Activated T-helper 2 cell treated with anti-CD3 and anti-CD28 coated beads, Interferon-gamma antibody, Interleukin-2, Interleukin-4, amounts not matched to agents 10 μg/mL and 5 μg/mL and 100 μg/mL, durations not matched to agents 14 hours and 24 hours and 36 hours (primary cell): ENCODE measurements at regions not wholly inside any gene's neighbourhood (a gene's known extent, or its start where the extent isn't known, plus 50 kb on each side); places are given as distances from the start of the nearest gene placed in this dataset.
A peak's percentile ranks its signal among the peaks of the same experiment; 100 is the strongest.

Source experiments
- DNase-seq: peaks from one replicate; pipeline ENCODE4 v3.0.0; 2021; ENCODE audit warnings: low spot score
- H3K27ac Mint-ChIP-seq: one replicate; pipeline ENCODE4 v1.8.0; 2021; ENCODE audit warnings: mixed read lengths
- H3K27me3 Mint-ChIP-seq: one replicate; pipeline ENCODE4 v1.8.0; 2021; ENCODE audit warnings: low read depth, mixed read lengths
- H3K36me3 Mint-ChIP-seq: one replicate; pipeline ENCODE4 v1.8.0; 2021; ENCODE audit warnings: low read depth, mixed read lengths
- H3K4me1 Mint-ChIP-seq: one replicate; pipeline ENCODE4 v1.8.0; 2021; ENCODE audit warnings: low read depth, mixed read lengths
- H3K4me3 Mint-ChIP-seq: one replicate; pipeline ENCODE4 v1.8.0; 2021; ENCODE audit warnings: low read depth, mild to moderate bottlenecking, moderate library complexity, mixed read lengths
- H3K9me3 Mint-ChIP-seq: one replicate; pipeline ENCODE4 v1.8.0; 2021; ENCODE audit warnings: mixed read lengths
- intact Hi-C: fragments of 100-400 bp; cut with micrococcal nuclease; formaldehyde crosslinking; loops from one replicate; pipeline ENCODE4 v1.15.1; 2023

DNA sequence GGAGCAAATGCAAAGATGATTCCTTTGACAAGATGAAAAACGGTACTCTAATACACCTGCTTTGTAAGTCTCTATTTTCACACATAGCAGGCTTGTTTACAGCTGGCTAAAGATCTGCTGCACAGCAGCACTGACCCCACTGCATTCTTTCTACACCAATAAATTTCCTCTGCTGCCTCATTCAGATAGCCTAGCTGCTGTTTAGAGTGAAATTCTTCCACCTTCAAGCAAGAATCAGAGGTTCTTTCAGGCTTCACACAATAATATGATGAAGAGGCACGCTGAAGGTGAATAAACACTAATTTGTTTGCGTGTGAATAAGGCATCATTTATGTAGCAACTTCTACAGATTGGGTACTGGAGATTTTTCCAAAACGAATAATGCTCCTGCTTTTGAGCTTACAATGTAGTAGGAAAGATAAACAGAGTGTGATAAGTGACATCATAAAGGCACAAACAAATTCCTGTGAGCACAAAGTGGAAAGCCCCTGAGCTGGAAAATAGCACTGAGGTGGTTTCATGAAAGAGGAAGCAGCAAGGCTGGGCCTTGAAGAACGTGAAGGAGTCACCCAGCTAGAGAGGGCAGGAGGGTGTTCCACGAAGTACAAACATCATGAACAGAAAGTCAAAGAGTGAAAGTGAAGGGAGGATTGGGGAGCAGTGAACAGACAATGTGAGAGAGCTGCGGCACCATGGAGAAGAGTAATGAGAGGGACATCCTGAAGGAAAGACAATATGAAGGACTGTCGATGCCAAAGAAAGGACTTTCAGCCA is 543.4 kb downstream of the CD83 start:
- peak; percentile 52 for DNase-seq
- Mint-ChIP-seq H3K27ac (no peak overlapping the region), H3K9me3 (no peaks in the 10 kb centered on the region), H3K4me3 (no peak overlapping the region), H3K27me3 (no peaks in the 10 kb centered on the region), H3K36me3 (no peaks in the 10 kb centered on the region), H3K4me1 (peaks cover 35% of the 10 kb centered on the region)
- intact Hi-C loops, result loop anchor here (1.0 to 5.0 kb wide), 9 partner anchors 18 to 586 kb away; partner anchors contain the start of gene JARID2

- H3K27ac Mint-ChIP-seq, result no peak overlapping the region
- H3K36me3 Mint-ChIP-seq, result no peaks in the 10 kb centered on the region
- H3K4me3 Mint-ChIP-seq, result no peak overlapping the region
- H3K9me3 Mint-ChIP-seq, result no peaks in the 10 kb centered on the region
- no peak for DNase-seq
- H3K27me3 Mint-ChIP-seq, result no peaks in the 10 kb centered on the region
- H3K4me1 Mint-ChIP-seq, result peaks cover 33% of the 10 kb centered on the region
- intact Hi-C loops, result loop anchor here (1.0 to 5.0 kb wide), 9 partner anchors 19 to 586 kb away; partner anchors contain the start of gene JARID2
These were observed 544.1 kb downstream of the CD83 start for GRCh38 chr6:14661691-14662090.

DNA sequence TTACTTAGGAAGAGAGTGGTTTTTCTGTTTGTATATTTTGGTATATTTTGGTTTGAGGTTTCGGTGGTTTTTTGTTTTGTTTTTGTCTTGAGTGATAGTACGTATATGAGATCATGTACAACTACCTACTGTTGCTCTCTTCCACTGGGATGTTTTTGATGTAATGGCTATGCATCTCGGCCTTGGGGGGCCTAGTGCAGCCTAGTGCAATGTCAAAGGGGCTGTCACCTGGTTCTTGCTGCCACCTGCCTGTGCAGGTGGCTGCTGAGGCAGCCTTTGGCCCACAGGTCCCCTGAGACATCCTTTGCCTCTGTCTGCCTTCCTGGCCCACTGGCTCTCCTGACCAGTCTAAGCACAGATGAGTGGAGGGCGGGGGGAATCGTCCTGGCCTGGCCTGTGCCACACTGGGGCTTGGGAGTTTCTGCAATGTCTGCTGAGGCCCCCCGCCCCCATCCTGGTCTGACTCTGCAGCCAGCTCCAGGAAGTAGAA is 546.6 kb downstream of the CD83 start:
- Mint-ChIP-seq H3K27me3 (no peaks in the 10 kb centered on the region), H3K4me1 (peaks cover 22% of the 10 kb centered on the region), H3K27ac (peak overlapping the region; percentile 71), H3K4me3 (peak overlapping the region; percentile 35), H3K36me3 (no peaks in the 10 kb centered on the region), H3K9me3 (no peaks in the 10 kb centered on the region)
- DNase-seq, result peak; percentile 31
- intact Hi-C loops, result loop anchor here (1.0 to 5.0 kb wide), 5 partner anchors 193 to 583 kb away; partner anchors contain the start of gene JARID2

- DNase-seq, result no peak
- H3K4me3 Mint-ChIP-seq, result peak overlapping the region; percentile 35
- H3K9me3 Mint-ChIP-seq, result no peaks in the 10 kb centered on the region
- peak overlapping the region; percentile 71 for H3K27ac Mint-ChIP-seq
- H3K27me3 Mint-ChIP-seq, result no peaks in the 10 kb centered on the region
- no peaks in the 10 kb centered on the region for H3K36me3 Mint-ChIP-seq
- intact Hi-C loops, result loop anchor here (1.0 to 5.0 kb wide), 5 partner anchors 193 to 583 kb away; partner anchors contain the start of gene JARID2
- H3K4me1 Mint-ChIP-seq, result peaks cover 22% of the 10 kb centered on the region
These were observed 547.2 kb downstream of the CD83 start for GRCh38 chr6:14664621-14665315.

- intact Hi-C loops, result no loop called here
These were observed 548.5 kb downstream of the CD83 start for GRCh38 chr6:14665827-14666724.

DNA sequence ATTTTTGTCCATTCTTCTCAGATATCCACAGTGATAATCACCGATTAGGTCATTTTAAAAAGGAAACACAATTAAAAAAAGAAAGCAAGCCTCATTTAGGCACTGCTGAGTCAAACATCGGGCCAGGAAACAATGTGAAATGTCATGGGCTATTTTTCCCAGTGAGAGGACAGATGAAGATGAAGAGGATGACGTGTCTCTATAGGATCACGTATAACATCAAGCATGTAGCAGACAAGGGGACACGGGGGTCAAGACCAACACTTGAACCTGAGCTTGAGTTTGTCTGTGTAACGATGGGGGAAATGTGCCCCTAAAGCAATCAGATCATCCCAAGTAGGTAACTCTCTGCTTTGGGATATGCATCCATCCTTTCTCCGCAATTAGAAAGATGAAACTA is 553.2 kb downstream of the CD83 start:
- intact Hi-C loops, result no loop called here
- Mint-ChIP-seq H3K4me1 (peaks cover 34% of the 10 kb centered on the region), H3K9me3 (no peaks in the 10 kb centered on the region), H3K36me3 (no peaks in the 10 kb centered on the region), H3K4me3 (no peak overlapping the region), H3K27ac (no peak overlapping the region), H3K27me3 (peaks cover 2% of the 10 kb centered on the region)
- no peak for DNase-seq

More at GRCh38 chr6:14665827-14666724, 548.5 kb downstream of the CD83 start:
- no peak for DNase-seq
- peaks cover under 1% of the 10 kb centered on the region for H3K27me3 Mint-ChIP-seq
- no peaks in the 10 kb centered on the region for H3K36me3 Mint-ChIP-seq
- H3K9me3 Mint-ChIP-seq, result no peaks in the 10 kb centered on the region
- peak overlapping the region; percentile 9 for H3K27ac Mint-ChIP-seq
- peaks cover 26% of the 10 kb centered on the region for H3K4me1 Mint-ChIP-seq
- H3K4me3 Mint-ChIP-seq, result no peak overlapping the region

GRCh38 chr6:14671261-14671681 is 553.7 kb downstream of the CD83 start:
- intact Hi-C loops, result no loop called here
- Mint-ChIP-seq H3K36me3 (no peaks in the 10 kb centered on the region), H3K4me1 (peaks cover 33% of the 10 kb centered on the region), H3K4me3 (no peak overlapping the region), H3K9me3 (no peaks in the 10 kb centered on the region), H3K27me3 (peaks cover 2% of the 10 kb centered on the region), H3K27ac (no peak overlapping the region)
- no peak for DNase-seq

GRCh38 chr6:14671937-14672336 is 554.4 kb downstream of the CD83 start:
- Mint-ChIP-seq H3K27me3 (peaks cover 2% of the 10 kb centered on the region), H3K27ac (no peak overlapping the region), H3K4me1 (peaks cover 34% of the 10 kb centered on the region), H3K4me3 (no peak overlapping the region), H3K36me3 (no peaks in the 10 kb centered on the region), H3K9me3 (no peaks in the 10 kb centered on the region)
- intact Hi-C loops, result no loop called here
- DNase-seq, result no peak

DNA sequence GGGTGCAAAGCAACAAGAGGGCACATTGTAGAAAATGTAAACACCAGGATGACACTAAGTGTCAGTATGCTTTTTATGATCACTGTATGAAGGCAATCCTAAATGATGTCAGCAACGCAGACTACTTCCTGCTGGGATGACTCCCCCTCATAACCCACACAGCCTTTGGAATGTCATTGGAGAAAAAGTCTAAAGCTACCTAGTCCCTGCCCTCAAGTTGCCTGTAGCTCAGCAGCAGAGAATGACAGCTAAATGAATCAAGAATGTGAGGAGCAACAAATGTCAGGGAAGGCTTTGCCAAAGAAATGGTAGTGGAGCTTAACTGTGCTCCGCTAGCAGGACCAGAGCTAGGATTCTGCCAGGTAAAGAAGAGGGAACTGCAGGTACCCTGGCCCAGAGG is 555.6 kb downstream of the CD83 start:
- no peaks in the 10 kb centered on the region for H3K36me3 Mint-ChIP-seq
- H3K27ac Mint-ChIP-seq, result no peak overlapping the region
- no peak overlapping the region for H3K4me3 Mint-ChIP-seq
- peaks cover 36% of the 10 kb centered on the region for H3K4me1 Mint-ChIP-seq
- no peaks in the 10 kb centered on the region for H3K9me3 Mint-ChIP-seq
- no peak for DNase-seq
- intact Hi-C loops, result no loop called here
- H3K27me3 Mint-ChIP-seq, result peaks cover 2% of the 10 kb centered on the region

GRCh38 chr6:14674458-14674857 is 556.9 kb downstream of the CD83 start:
- no peak for DNase-seq
- H3K27ac Mint-ChIP-seq, result peak overlapping the region; percentile 56
- no peaks in the 10 kb centered on the region for H3K9me3 Mint-ChIP-seq
- H3K27me3 Mint-ChIP-seq, result peaks cover 2% of the 10 kb centered on the region
- no peak overlapping the region for H3K4me3 Mint-ChIP-seq
- intact Hi-C loops, result no loop called here
- peaks cover 36% of the 10 kb centered on the region for H3K4me1 Mint-ChIP-seq
- H3K36me3 Mint-ChIP-seq, result no peaks in the 10 kb centered on the region

DNA sequence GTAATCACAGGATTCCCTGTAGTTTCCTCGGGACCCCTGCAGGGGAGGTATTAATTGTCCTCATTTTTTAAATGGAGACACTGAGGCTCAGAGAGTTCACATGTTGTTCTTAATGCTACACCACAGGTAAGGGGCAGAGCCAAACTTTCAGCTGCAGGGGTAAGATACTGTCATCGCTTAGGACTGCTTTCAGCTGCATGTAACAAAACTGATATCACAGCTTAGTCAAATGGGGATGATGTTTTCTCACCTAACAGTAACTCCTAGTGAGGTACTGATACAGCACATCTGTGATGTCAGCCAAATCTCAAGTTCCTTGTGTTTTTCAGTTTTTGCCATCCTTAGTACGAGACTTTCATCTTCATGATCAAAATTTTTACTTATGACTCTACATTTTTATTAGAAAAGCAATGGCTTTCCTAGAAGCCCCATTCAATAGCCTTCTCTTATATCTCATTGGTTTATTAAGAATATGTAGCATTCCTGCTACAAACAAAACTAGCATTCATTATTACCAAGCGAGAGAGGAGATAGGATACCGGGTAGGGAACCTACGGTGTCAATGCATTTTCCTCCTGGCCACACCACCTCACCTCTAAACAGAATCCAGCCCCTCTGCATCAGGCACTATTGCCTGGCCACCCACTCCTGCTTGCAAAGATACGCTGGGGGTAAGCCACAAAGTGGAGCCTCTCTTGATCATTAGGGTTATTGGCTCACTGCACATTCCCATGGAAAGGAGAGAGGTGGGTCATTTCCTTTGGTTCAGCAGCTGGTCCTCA is 557.5 kb downstream of the CD83 start:
- Mint-ChIP-seq H3K9me3 (no peaks in the 10 kb centered on the region), H3K36me3 (no peaks in the 10 kb centered on the region), H3K27me3 (peaks cover 2% of the 10 kb centered on the region), H3K27ac (peak overlapping the region; percentile 56), H3K4me3 (no peak overlapping the region), H3K4me1 (peaks cover 36% of the 10 kb centered on the region)
- no peak for DNase-seq
- intact Hi-C loops, result no loop called here

DNA sequence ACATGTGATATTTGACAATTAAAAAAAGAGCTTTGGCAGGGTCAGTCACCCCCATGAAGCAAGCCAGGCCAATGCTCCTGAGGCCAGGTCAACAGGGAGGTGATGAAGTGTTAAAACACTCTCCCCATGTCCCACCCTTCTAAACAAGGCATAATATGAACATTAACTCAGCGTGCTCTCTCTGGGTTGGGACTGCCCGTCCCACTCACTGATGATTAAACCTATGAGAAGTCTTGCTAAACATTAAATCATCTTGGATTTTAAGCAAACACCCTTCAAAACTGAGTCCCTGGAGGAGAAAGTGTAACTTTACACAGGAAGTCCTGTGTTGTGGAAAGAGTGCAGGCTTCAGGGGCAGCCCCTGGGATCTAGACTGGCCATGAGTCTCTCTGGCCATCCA is 558.5 kb downstream of the CD83 start:
- no peak for DNase-seq
- Mint-ChIP-seq H3K27ac (no peak overlapping the region), H3K4me3 (no peak overlapping the region), H3K36me3 (no peaks in the 10 kb centered on the region), H3K27me3 (peaks cover 1% of the 10 kb centered on the region), H3K4me1 (peaks cover 33% of the 10 kb centered on the region), H3K9me3 (no peaks in the 10 kb centered on the region)
- intact Hi-C loops, result no loop called here
